Activated T-helper 17 cell treated with anti-CD3 and anti-CD28 coated beads, Interleukin-2, amount 50 U/mL, for 72 hours (primary cell): ENCODE measurements at regions not wholly inside any gene's neighbourhood (a gene's known extent, or its start where the extent isn't known, plus 50 kb on each side); places are given as distances from the start of the nearest gene placed in this dataset.

Experiments used
- ATAC-seq: fragments of 150-1000 bp; cut with Tn5 transposase; replicated peaks from 2 replicates; pipeline ENCODE4 v1.10.0; 2021; ENCODE audit warnings: mild to moderate bottlenecking, moderate library complexity
- H3K27ac Mint-ChIP-seq: one replicate; pipeline ENCODE4 v1.8.0; 2022; ENCODE audit warnings: mixed read lengths
- H3K27me3 Mint-ChIP-seq: one replicate; pipeline ENCODE4 v1.8.0; 2022; ENCODE audit warnings: mixed read lengths
- H3K36me3 Mint-ChIP-seq: one replicate; pipeline ENCODE4 v1.8.0; 2022; ENCODE audit warnings: low read depth, mild to moderate bottlenecking, mixed read lengths
- H3K4me1 Mint-ChIP-seq: one replicate; pipeline ENCODE4 v1.8.0; 2022; ENCODE audit warnings: mixed read lengths
- H3K4me3 Mint-ChIP-seq: one replicate; pipeline ENCODE4 v1.8.0; 2022; ENCODE audit warnings: mild to moderate bottlenecking, mixed read lengths
- H3K9me3 Mint-ChIP-seq: one replicate; pipeline ENCODE4 v1.8.0; 2022; ENCODE audit warnings: mixed read lengths

- peaks cover 6% of the 10 kb centered on the region for H3K9me3 Mint-ChIP-seq
- no peak overlapping the region for H3K4me3 Mint-ChIP-seq
- no peaks in the 10 kb centered on the region for H3K4me1 Mint-ChIP-seq
- H3K27me3 Mint-ChIP-seq: no peaks in the 10 kb centered on the region
- H3K27ac Mint-ChIP-seq: no peak overlapping the region
- ATAC-seq: no peak
- no peaks in the 10 kb centered on the region for H3K36me3 Mint-ChIP-seq
Measured at GRCh38 chr12:86312232-86312631, 56.0 kb upstream of the MGAT4C start.
